GM12864 (cell line): ENCODE measurements at regions not wholly inside any gene's neighbourhood (a gene's known extent, or its start where the extent isn't known, plus 50 kb on each side); places are given as distances from the start of the nearest gene placed in this dataset.

Experiments used
- DNase-seq: peaks from one replicate; pipeline ENCODE4 v3.0.0-alpha.2; 2011; ENCODE audit warnings: low read depth
- H3K4me3 ChIP-seq: 2 replicates; pipeline ENCODE4 v1.5.1; 2011; ENCODE audit warnings: mild to moderate bottlenecking, low read depth, low read length, control low read depth
- TF ChIP-seq, protein P1 (sequence below): IDR thresholded peaks from 2 replicates; pipeline ENCODE4 v1.5.1; 2011; ENCODE audit warnings: low read depth, mild to moderate bottlenecking, moderate library complexity, low read length, control low read depth, inconsistent platforms; ENCODE audit errors: missing control alignments

- peak; percentile 8 for DNase-seq
- H3K4me3 ChIP-seq, result no peak overlapping the region
- TF ChIP-seq, protein P1, sequence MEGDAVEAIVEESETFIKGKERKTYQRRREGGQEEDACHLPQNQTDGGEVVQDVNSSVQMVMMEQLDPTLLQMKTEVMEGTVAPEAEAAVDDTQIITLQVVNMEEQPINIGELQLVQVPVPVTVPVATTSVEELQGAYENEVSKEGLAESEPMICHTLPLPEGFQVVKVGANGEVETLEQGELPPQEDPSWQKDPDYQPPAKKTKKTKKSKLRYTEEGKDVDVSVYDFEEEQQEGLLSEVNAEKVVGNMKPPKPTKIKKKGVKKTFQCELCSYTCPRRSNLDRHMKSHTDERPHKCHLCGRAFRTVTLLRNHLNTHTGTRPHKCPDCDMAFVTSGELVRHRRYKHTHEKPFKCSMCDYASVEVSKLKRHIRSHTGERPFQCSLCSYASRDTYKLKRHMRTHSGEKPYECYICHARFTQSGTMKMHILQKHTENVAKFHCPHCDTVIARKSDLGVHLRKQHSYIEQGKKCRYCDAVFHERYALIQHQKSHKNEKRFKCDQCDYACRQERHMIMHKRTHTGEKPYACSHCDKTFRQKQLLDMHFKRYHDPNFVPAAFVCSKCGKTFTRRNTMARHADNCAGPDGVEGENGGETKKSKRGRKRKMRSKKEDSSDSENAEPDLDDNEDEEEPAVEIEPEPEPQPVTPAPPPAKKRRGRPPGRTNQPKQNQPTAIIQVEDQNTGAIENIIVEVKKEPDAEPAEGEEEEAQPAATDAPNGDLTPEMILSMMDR, result peak; percentile 73
Measured at GRCh38 chr15:69523010-69524001, 70.7 kb downstream of the RPLP1 start.

DNA sequence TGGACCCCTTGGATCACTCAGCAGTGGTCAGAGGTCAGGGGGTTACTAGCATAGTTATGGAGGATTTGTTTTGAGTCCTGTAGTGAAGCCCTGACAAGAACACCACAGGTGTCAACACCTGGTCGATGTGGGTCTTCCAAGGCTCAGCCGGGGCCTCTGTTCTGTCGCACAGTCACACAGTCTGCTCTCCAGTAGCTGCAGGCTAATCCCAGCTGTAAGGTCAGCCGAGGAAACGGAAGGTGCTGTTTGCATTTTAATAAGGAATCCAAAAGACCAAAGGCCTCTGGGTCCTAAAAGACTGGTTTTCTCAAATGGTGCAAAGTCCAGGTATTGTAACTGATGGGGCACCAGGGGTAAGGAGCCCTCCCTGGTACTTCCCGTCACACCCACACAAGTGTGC is 71.7 kb downstream of the RPLP1 start:
- TF ChIP-seq, protein P1, result no peak
- H3K4me3 ChIP-seq, result no peak overlapping the region
- DNase-seq, result no peak

DNA sequence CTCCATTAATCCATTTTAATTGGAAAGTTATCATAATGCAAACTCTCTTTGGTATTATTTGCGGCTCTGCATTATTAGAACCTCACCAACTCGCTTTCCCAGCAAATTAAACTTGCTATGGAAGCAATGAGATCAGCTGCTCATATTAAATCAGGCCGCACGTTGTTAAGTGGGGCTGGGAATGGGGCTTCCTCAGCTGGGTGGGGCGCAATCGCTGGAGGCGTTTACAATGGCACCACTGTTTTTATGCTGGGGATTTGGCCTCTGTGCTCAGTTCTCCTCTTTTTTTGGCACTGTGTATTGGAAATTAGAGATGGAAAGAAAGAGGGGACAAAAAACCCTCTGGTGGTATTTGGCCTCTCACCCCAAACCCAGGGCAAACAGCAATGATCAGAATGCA is 72.2 kb downstream of the RPLP1 start:
- TF ChIP-seq, protein P1, result no peak
- DNase-seq, result no peak
- H3K4me3 ChIP-seq, result no peak overlapping the region

GRCh38 chr15:69525543-69525942 is 72.9 kb downstream of the RPLP1 start:
- TF ChIP-seq, protein P1, result no peak
- DNase-seq, result no peak
- H3K4me3 ChIP-seq, result no peak overlapping the region

GRCh38 chr15:69526081-69527061 is 73.8 kb downstream of the RPLP1 start:
- no peak for DNase-seq
- TF ChIP-seq, protein P1, result no peak
- no peak overlapping the region for H3K4me3 ChIP-seq

DNA sequence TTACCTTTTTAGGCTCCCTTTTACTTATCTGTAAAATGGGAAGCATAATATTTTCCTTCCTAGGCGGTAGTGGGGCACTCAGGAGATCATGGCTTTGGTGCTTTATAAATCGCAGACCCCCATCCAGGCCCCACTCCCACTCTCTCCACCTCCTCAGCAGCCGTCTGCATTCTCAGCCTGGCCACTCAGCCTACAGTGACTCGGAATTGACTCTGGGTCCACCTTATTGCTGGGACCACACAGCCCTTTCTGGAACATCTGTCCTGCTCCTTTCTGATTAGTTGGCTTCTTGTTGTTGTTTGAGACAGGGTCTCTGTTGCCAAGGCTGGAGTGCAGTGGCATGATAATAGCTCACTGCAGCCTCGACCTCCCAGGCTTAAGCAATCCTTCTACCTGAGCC is 76.5 kb downstream of the RPLP1 start:
- no peak overlapping the region for H3K4me3 ChIP-seq
- DNase-seq, result no peak
- TF ChIP-seq, protein P1, result no peak
